GM23338 (cell line): ENCODE measurements at regions not wholly inside any gene's neighbourhood (a gene's known extent, or its start where the extent isn't known, plus 50 kb on each side); places are given as distances from the start of the nearest gene placed in this dataset.

ENCODE experiments used
- ATAC-seq: fragments of 200-7000 bp; cut with Tn5 transposase; 3 replicates; pipeline ENCODE4 v1.9.1; 2020
- DNase-seq: peaks from one replicate; pipeline ENCODE4 v3.0.0-alpha.2; 2015; ENCODE audit warnings: low spot score
- H2AFZ ChIP-seq: fragments of 200-600 bp; sonication (generic); 2 replicates; pipeline ENCODE4 v1.8.0; 2016; ENCODE audit warnings: antibody characterized with exemption, mild to moderate bottlenecking, moderate library complexity
- H3F3A ChIP-seq: fragments of 200-600 bp; sonication (generic); replicated peaks from 2 replicates; pipeline ENCODE4 v1.8.0; 2017; ENCODE audit warnings: antibody characterized with exemption, mixed run types, low read depth
- H3K27ac ChIP-seq: fragments of 200-600 bp; sonication (generic); 2 replicates; pipeline ENCODE4 v1.6.1; 2016; ENCODE audit warnings: low read depth
- H3K27me3 ChIP-seq: fragments of 200-600 bp; sonication (generic); 2 replicates; pipeline ENCODE4 v1.8.0; 2016; ENCODE audit warnings: mild to moderate bottlenecking, mixed run types, moderate library complexity; ENCODE audit not compliant: insufficient read depth
- H3K36me3 ChIP-seq: fragments of 200-600 bp; sonication (generic); 2 replicates; pipeline ENCODE4 v1.8.0; 2016; ENCODE audit warnings: mild to moderate bottlenecking; ENCODE audit not compliant: insufficient read depth
- H3K4me1 ChIP-seq: fragments of 200-600 bp; sonication (generic); 2 replicates; pipeline ENCODE4 v1.8.0; 2016; ENCODE audit warnings: mild to moderate bottlenecking, moderate library complexity; ENCODE audit not compliant: insufficient read depth
- H3K4me2 ChIP-seq: fragments of 200-600 bp; sonication (generic); 2 replicates; pipeline ENCODE4 v1.7.1; 2017; ENCODE audit warnings: mixed run types
- H3K4me3 ChIP-seq: fragments of 200-600 bp; sonication (generic); 2 replicates; pipeline ENCODE4 v1.6.1; 2016; ENCODE audit warnings: mixed run types
- H3K79me2 ChIP-seq: fragments of 200-600 bp; sonication (generic); replicated peaks from 2 replicates; pipeline ENCODE4 v1.8.0; 2017; ENCODE audit warnings: mild to moderate bottlenecking; ENCODE audit not compliant: insufficient read depth
- H3K9me2 ChIP-seq: fragments of 200-600 bp; sonication (generic); 2 replicates; pipeline ENCODE4 v1.8.0; 2017; ENCODE audit not compliant: insufficient read depth
- H4K20me1 ChIP-seq: fragments of 200-600 bp; sonication (generic); replicated peaks from 2 replicates; pipeline ENCODE4 v1.8.0; 2017; ENCODE audit warnings: mild to moderate bottlenecking; ENCODE audit not compliant: insufficient read depth
- H3K27ac Mint-ChIP-seq: 2 replicates; pipeline ENCODE4 v1.8.0; 2020; ENCODE audit warnings: inconsistent platforms, mild to moderate bottlenecking, moderate library complexity, mixed read lengths
- H3K27me3 Mint-ChIP-seq: 3 replicates; pipeline ENCODE4 v1.8.0; 2022; ENCODE audit warnings: low read depth, mild to moderate bottlenecking, moderate library complexity, mixed read lengths, inconsistent platforms; ENCODE audit not compliant: insufficient read depth, poor library complexity
- H3K36me3 Mint-ChIP-seq: 3 replicates; pipeline ENCODE4 v1.8.0; 2021; ENCODE audit warnings: low read depth, mild to moderate bottlenecking, inconsistent platforms, moderate library complexity, mixed read lengths
- H3K4me1 Mint-ChIP-seq: 3 replicates; pipeline ENCODE4 v1.8.0; 2020; ENCODE audit warnings: mild to moderate bottlenecking, inconsistent platforms, mixed read lengths
- H3K4me3 Mint-ChIP-seq: 3 replicates; pipeline ENCODE4 v1.8.0; 2021; ENCODE audit warnings: moderate library complexity, mild to moderate bottlenecking, inconsistent platforms, mixed read lengths
- H3K9me3 Mint-ChIP-seq: 3 replicates; pipeline ENCODE4 v1.8.0; 2020; ENCODE audit warnings: moderate library complexity, mild to moderate bottlenecking, inconsistent platforms, mixed read lengths
- EZH2 ChIP-seq: fragments of 200-600 bp; sonication (generic); IDR thresholded peaks from one replicate; pipeline ENCODE4 v1.8.0; 2017; ENCODE audit warnings: antibody characterized with exemption, mild to moderate bottlenecking, low read depth; ENCODE audit not compliant: unreplicated experiment
- EZH2phosphoT487 ChIP-seq: fragments of 200-600 bp; sonication (generic); IDR thresholded peaks from one replicate; pipeline ENCODE4 v1.8.1; 2018; ENCODE audit warnings: antibody characterized with exemption; ENCODE audit not compliant: unreplicated experiment
- JUNB ChIP-seq: IDR thresholded peaks from one replicate; pipeline ENCODE4 v1.6.1; 2016; ENCODE audit warnings: antibody characterized with exemption; ENCODE audit not compliant: unreplicated experiment
- NANOG ChIP-seq: IDR thresholded peaks from 2 replicates; pipeline ENCODE4 v1.6.1; 2016; ENCODE audit warnings: antibody characterized with exemption, borderline replicate concordance
- POLR2AphosphoS5 ChIP-seq: IDR thresholded peaks from 2 replicates; pipeline ENCODE4 v1.6.1; 2016; ENCODE audit warnings: antibody characterized with exemption, low read depth
- STAT1 ChIP-seq: IDR thresholded peaks from one replicate; pipeline ENCODE4 v1.6.1; 2016; ENCODE audit warnings: antibody characterized with exemption; ENCODE audit not compliant: unreplicated experiment
- ZNF114 ChIP-seq: fragments of 250-450 bp; sonication (Bioruptor Pico); IDR thresholded peaks from 2 replicates; pipeline ENCODE4 v1.5.0; 2020; ENCODE audit warnings: mild to moderate bottlenecking, moderate library complexity
- ZNF331 ChIP-seq: fragments of 250-450 bp; sonication (Bioruptor Pico); IDR thresholded peaks from 2 replicates; pipeline ENCODE4 v1.5.0; 2020; ENCODE audit warnings: low read depth, mild to moderate bottlenecking, moderate library complexity
- TF ChIP-seq, protein P1 (sequence below), 2 experiments: fragments of 200-600 bp in 1 of 2; sonication (generic) in 1 of 2; conservative IDR thresholded peaks; 2 replicates each; pipeline versions ENCODE4 v1.5.1 to v1.6.1; 2016 to 2017; ENCODE audit warnings: antibody characterized with exemption in 2 of 2, low read depth in 2 of 2, mild to moderate bottlenecking in 2 of 2, moderate library complexity in 1 of 2
- TF ChIP-seq, protein P2 (sequence below): fragments of 250-450 bp; sonication (Bioruptor Pico); IDR thresholded peaks from 2 replicates; pipeline ENCODE4 v1.5.0; 2020; ENCODE audit warnings: mild to moderate bottlenecking, moderate library complexity
- TF ChIP-seq, protein P3 (sequence below): IDR thresholded peaks from 2 replicates; pipeline ENCODE4 v1.6.1; 2016; ENCODE audit warnings: antibody characterized with exemption
- TF ChIP-seq, protein P4 (sequence below): IDR thresholded peaks from one replicate; pipeline ENCODE4 v1.6.1; 2018; ENCODE audit warnings: antibody characterized with exemption; ENCODE audit not compliant: unreplicated experiment

DNA sequence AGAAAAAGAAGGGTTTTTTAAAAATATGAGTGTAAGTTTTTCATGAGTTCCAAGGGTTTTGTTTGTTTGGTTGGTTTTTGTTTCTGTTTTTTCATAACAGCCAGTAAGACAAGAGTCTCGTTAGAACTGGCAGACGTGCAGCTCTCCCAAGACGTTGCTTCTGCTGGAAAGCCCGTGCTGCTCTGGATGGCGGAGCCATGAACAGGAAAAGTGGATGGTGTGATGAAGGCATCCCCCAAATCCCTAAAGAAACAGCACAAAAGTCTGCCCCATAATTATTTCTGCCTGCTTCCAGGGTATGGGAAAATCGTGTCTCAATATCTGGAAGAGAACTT, 157.9 kb upstream of the BACE2 start:
- no peaks in the 10 kb centered on the region for H3K9me2 ChIP-seq
- Mint-ChIP-seq H3K4me3 (no peak overlapping the region), H3K36me3 (peaks cover 5% of the 10 kb centered on the region; the same call in 2 of the 3 replicates), H3K27ac (no peak overlapping the region), H3K4me1 (no peaks in the 10 kb centered on the region; the same call in 2 of the 3 replicates), H3K27me3 (no peaks in the 10 kb centered on the region), H3K9me3 (peaks cover 59% of the 10 kb centered on the region)
- no peaks in the 10 kb centered on the region for H4K20me1 ChIP-seq
- H3K27me3 ChIP-seq = no peaks in the 10 kb centered on the region
- no peak for ATAC-seq
- H3K79me2 ChIP-seq = no peaks in the 10 kb centered on the region
- no peak overlapping the region for H3K4me3 ChIP-seq
- H3K27ac ChIP-seq = no peak overlapping the region
- DNase-seq = no peak
- H3K36me3 ChIP-seq = no peaks in the 10 kb centered on the region
- H2AFZ ChIP-seq = no peak overlapping the region
- no peak overlapping the region for H3K4me2 ChIP-seq
- no peaks in the 10 kb centered on the region for H3F3A ChIP-seq
- H3K4me1 ChIP-seq = no peaks in the 10 kb centered on the region
- TF ChIP-seq, protein P1, sequence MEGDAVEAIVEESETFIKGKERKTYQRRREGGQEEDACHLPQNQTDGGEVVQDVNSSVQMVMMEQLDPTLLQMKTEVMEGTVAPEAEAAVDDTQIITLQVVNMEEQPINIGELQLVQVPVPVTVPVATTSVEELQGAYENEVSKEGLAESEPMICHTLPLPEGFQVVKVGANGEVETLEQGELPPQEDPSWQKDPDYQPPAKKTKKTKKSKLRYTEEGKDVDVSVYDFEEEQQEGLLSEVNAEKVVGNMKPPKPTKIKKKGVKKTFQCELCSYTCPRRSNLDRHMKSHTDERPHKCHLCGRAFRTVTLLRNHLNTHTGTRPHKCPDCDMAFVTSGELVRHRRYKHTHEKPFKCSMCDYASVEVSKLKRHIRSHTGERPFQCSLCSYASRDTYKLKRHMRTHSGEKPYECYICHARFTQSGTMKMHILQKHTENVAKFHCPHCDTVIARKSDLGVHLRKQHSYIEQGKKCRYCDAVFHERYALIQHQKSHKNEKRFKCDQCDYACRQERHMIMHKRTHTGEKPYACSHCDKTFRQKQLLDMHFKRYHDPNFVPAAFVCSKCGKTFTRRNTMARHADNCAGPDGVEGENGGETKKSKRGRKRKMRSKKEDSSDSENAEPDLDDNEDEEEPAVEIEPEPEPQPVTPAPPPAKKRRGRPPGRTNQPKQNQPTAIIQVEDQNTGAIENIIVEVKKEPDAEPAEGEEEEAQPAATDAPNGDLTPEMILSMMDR (conservative IDR thresholded peaks at IDR 0.05; ENCODE audit: low read depth in 2 of 2) = no peak
- TF ChIP-seq POLR2AphosphoS5 (no peak), ZNF331 (CRISPR knock-in tag) (no peak), STAT1 (no peak), EZH2phosphoT487 (no peak), ZNF114 (CRISPR knock-in tag) (no peak), EZH2 (no peak), JUNB (no peak), NANOG (no peak)
- TF ChIP-seq, protein P2, sequence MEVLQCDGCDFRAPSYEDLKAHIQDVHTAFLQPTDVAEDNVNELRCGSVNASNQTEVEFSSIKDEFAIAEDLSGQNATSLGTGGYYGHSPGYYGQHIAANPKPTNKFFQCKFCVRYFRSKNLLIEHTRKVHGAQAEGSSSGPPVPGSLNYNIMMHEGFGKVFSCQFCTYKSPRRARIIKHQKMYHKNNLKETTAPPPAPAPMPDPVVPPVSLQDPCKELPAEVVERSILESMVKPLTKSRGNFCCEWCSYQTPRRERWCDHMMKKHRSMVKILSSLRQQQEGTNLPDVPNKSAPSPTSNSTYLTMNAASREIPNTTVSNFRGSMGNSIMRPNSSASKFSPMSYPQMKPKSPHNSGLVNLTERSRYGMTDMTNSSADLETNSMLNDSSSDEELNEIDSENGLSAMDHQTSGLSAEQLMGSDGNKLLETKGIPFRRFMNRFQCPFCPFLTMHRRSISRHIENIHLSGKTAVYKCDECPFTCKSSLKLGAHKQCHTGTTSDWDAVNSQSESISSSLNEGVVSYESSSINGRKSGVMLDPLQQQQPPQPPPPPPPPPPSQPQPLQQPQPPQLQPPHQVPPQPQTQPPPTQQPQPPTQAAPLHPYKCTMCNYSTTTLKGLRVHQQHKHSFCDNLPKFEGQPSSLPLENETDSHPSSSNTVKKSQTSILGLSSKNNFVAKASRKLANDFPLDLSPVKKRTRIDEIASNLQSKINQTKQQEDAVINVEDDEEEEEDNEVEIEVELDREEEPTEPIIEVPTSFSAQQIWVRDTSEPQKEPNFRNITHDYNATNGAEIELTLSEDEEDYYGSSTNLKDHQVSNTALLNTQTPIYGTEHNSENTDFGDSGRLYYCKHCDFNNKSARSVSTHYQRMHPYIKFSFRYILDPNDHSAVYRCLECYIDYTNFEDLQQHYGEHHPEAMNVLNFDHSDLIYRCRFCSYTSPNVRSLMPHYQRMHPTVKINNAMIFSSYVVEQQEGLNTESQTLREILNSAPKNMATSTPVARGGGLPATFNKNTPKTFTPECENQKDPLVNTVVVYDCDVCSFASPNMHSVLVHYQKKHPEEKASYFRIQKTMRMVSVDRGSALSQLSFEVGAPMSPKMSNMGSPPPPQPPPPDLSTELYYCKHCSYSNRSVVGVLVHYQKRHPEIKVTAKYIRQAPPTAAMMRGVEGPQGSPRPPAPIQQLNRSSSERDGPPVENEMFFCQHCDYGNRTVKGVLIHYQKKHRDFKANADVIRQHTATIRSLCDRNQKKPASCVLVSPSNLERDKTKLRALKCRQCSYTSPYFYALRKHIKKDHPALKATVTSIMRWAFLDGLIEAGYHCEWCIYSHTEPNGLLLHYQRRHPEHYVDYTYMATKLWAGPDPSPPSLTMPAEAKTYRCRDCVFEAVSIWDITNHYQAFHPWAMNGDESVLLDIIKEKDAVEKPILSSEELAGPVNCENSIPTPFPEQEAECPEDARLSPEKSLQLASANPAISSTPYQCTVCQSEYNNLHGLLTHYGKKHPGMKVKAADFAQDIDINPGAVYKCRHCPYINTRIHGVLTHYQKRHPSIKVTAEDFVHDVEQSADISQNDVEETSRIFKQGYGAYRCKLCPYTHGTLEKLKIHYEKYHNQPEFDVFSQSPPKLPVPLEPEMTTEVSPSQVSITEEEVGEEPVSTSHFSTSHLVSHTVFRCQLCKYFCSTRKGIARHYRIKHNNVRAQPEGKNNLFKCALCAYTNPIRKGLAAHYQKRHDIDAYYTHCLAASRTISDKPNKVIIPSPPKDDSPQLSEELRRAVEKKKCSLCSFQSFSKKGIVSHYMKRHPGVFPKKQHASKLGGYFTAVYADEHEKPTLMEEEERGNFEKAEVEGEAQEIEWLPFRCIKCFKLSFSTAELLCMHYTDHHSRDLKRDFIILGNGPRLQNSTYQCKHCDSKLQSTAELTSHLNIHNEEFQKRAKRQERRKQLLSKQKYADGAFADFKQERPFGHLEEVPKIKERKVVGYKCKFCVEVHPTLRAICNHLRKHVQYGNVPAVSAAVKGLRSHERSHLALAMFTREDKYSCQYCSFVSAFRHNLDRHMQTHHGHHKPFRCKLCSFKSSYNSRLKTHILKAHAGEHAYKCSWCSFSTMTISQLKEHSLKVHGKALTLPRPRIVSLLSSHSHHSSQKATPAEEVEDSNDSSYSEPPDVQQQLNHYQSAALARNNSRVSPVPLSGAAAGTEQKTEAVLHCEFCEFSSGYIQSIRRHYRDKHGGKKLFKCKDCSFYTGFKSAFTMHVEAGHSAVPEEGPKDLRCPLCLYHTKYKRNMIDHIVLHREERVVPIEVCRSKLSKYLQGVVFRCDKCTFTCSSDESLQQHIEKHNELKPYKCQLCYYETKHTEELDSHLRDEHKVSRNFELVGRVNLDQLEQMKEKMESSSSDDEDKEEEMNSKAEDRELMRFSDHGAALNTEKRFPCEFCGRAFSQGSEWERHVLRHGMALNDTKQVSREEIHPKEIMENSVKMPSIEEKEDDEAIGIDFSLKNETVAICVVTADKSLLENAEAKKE (CRISPR knock-in tag) = no peak
- TF ChIP-seq, protein P3, sequence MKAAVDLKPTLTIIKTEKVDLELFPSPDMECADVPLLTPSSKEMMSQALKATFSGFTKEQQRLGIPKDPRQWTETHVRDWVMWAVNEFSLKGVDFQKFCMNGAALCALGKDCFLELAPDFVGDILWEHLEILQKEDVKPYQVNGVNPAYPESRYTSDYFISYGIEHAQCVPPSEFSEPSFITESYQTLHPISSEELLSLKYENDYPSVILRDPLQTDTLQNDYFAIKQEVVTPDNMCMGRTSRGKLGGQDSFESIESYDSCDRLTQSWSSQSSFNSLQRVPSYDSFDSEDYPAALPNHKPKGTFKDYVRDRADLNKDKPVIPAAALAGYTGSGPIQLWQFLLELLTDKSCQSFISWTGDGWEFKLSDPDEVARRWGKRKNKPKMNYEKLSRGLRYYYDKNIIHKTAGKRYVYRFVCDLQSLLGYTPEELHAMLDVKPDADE = no peak
- TF ChIP-seq, protein P4, sequence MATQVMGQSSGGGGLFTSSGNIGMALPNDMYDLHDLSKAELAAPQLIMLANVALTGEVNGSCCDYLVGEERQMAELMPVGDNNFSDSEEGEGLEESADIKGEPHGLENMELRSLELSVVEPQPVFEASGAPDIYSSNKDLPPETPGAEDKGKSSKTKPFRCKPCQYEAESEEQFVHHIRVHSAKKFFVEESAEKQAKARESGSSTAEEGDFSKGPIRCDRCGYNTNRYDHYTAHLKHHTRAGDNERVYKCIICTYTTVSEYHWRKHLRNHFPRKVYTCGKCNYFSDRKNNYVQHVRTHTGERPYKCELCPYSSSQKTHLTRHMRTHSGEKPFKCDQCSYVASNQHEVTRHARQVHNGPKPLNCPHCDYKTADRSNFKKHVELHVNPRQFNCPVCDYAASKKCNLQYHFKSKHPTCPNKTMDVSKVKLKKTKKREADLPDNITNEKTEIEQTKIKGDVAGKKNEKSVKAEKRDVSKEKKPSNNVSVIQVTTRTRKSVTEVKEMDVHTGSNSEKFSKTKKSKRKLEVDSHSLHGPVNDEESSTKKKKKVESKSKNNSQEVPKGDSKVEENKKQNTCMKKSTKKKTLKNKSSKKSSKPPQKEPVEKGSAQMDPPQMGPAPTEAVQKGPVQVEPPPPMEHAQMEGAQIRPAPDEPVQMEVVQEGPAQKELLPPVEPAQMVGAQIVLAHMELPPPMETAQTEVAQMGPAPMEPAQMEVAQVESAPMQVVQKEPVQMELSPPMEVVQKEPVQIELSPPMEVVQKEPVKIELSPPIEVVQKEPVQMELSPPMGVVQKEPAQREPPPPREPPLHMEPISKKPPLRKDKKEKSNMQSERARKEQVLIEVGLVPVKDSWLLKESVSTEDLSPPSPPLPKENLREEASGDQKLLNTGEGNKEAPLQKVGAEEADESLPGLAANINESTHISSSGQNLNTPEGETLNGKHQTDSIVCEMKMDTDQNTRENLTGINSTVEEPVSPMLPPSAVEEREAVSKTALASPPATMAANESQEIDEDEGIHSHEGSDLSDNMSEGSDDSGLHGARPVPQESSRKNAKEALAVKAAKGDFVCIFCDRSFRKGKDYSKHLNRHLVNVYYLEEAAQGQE = no peak
